ENCODE measurements at regions not wholly inside any gene's neighbourhood (a gene's known extent, or its start where the extent isn't known, plus 50 kb on each side); places are given as distances from the start of the nearest gene placed in this dataset.

GRCh38 chr18:72391427-72391826 is 152.7 kb downstream of the CBLN2 start:
- Histone ChIP-seq H2BK5ac (ENCODE audit: low read length) (no peak overlapping the region), H3K27ac (ENCODE audit: low read depth, low read length) (no peak overlapping the region), H4K8ac (ENCODE audit: low read depth, low read length) (no peak overlapping the region), H2AK5ac (ENCODE audit: low read length) (no peak overlapping the region), H3K4ac (ENCODE audit: low read depth, low read length) (no peak overlapping the region), H3K79me1 (ENCODE audit: low read length) (no peaks in the 10 kb centered on the region), H3K36me3 (ENCODE audit: control insufficient read depth, insufficient read depth, low read length) (no peaks in the 10 kb centered on the region), H3K56ac (ENCODE audit: low read length) (no peak overlapping the region), H3K4me2 (ENCODE audit: low read length) (no peak overlapping the region), H3K23ac (ENCODE audit: low read length) (no peak overlapping the region), H2BK15ac (replicated peaks; ENCODE audit: low read depth) (no peak overlapping the region), H4K5ac (ENCODE audit: low read length) (no peak overlapping the region), H2BK120ac (ENCODE audit: low read depth, low read length) (no peak overlapping the region), H3K18ac (ENCODE audit: low read length) (no peak overlapping the region), H3K27me3 (ENCODE audit: insufficient read depth, low read length, poor library complexity) (no peaks in the 10 kb centered on the region), H3K79me2 (ENCODE audit: control insufficient read depth, insufficient read depth, low read length) (no peaks in the 10 kb centered on the region), H3K9ac (ENCODE audit: low read length) (no peak overlapping the region), H3K4me3 (ENCODE audit: low read length) (no peak overlapping the region), H3K4me1 (ENCODE audit: control insufficient read depth, low read depth, low read length) (no peaks in the 10 kb centered on the region)
- no peak for DNase-seq
- no CpG with 5 or more reads among the region's 4 CpGs for WGBS (ENCODE audit: extremely low coverage, insufficient coverage, low lambda C conversion rate)

- no peak overlapping the region for H3K23ac ChIP-seq (ENCODE audit: low read length)
- no peak overlapping the region for H3K4ac ChIP-seq (ENCODE audit: low read depth, low read length)
- H3K27ac ChIP-seq (ENCODE audit: low read depth, low read length), result no peak overlapping the region
- no peak overlapping the region for H3K18ac ChIP-seq (ENCODE audit: low read length)
- H3K4me3 ChIP-seq (ENCODE audit: low read length), result no peak overlapping the region
- no peaks in the 10 kb centered on the region for H3K79me2 ChIP-seq (ENCODE audit: control insufficient read depth, insufficient read depth, low read length)
- H3K4me1 ChIP-seq (ENCODE audit: control insufficient read depth, low read depth, low read length), result no peaks in the 10 kb centered on the region
- H2BK120ac ChIP-seq (ENCODE audit: low read depth, low read length), result no peak overlapping the region
- no peak overlapping the region for H3K4me2 ChIP-seq (ENCODE audit: low read length)
- H3K9ac ChIP-seq (ENCODE audit: low read length), result no peak overlapping the region
- no peak overlapping the region for H4K5ac ChIP-seq (ENCODE audit: low read length)
- WGBS (ENCODE audit: extremely low coverage, insufficient coverage, low lambda C conversion rate), result no CpG with 5 or more reads among the region's 4 CpGs
- H3K27me3 ChIP-seq (ENCODE audit: insufficient read depth, low read length, poor library complexity), result no peaks in the 10 kb centered on the region
- DNase-seq, result no peak
- H2BK15ac ChIP-seq (replicated peaks; ENCODE audit: low read depth), result no peak overlapping the region
- no peak overlapping the region for H2BK5ac ChIP-seq (ENCODE audit: low read length)
- H3K79me1 ChIP-seq (ENCODE audit: low read length), result no peaks in the 10 kb centered on the region
- no peaks in the 10 kb centered on the region for H3K36me3 ChIP-seq (ENCODE audit: control insufficient read depth, insufficient read depth, low read length)
- H4K8ac ChIP-seq (ENCODE audit: low read depth, low read length), result no peak overlapping the region
- H2AK5ac ChIP-seq (ENCODE audit: low read length), result no peak overlapping the region
- H3K56ac ChIP-seq (ENCODE audit: low read length), result no peak overlapping the region
These were observed 166.1 kb downstream of the CBLN2 start for GRCh38 chr18:72378016-72378415.

DNA sequence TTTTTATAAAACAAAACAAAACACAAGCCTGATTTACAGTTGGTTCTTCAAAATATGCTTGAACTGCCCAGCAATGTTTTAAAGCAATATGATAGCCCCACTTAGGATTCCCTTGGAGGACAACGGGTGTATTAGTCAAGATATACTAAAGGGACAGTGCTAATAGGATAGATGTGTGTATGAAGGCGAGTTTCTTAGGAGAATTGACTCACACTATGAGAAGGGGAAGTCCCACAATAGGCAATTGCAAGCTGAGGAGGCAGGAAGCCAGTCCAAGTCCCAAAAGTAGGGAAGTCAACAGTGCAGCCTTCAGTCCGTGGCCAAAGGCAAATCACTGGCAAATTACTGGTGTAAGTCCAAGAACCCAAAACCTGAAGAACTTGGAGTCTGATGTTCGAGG is 167.9 kb downstream of the CBLN2 start:
- Histone ChIP-seq H3K9ac (ENCODE audit: low read length) (no peak overlapping the region), H4K8ac (ENCODE audit: low read depth, low read length) (no peak overlapping the region), H2BK5ac (ENCODE audit: low read length) (no peak overlapping the region), H3K18ac (ENCODE audit: low read length) (no peak overlapping the region), H2BK15ac (replicated peaks; ENCODE audit: low read depth) (no peak overlapping the region), H3K27me3 (ENCODE audit: insufficient read depth, low read length, poor library complexity) (no peaks in the 10 kb centered on the region), H3K27ac (ENCODE audit: low read depth, low read length) (no peak overlapping the region), H3K4me1 (ENCODE audit: control insufficient read depth, low read depth, low read length) (no peaks in the 10 kb centered on the region), H3K4me2 (ENCODE audit: low read length) (no peak overlapping the region), H4K5ac (ENCODE audit: low read length) (no peak overlapping the region), H3K4ac (ENCODE audit: low read depth, low read length) (no peak overlapping the region), H3K56ac (ENCODE audit: low read length) (no peak overlapping the region), H2BK120ac (ENCODE audit: low read depth, low read length) (no peak overlapping the region), H3K23ac (ENCODE audit: low read length) (no peak overlapping the region), H2AK5ac (ENCODE audit: low read length) (no peak overlapping the region), H3K79me1 (ENCODE audit: low read length) (no peaks in the 10 kb centered on the region), H3K79me2 (ENCODE audit: control insufficient read depth, insufficient read depth, low read length) (no peaks in the 10 kb centered on the region), H3K36me3 (ENCODE audit: control insufficient read depth, insufficient read depth, low read length) (no peaks in the 10 kb centered on the region), H3K4me3 (ENCODE audit: low read length) (no peak overlapping the region)
- no peak for DNase-seq
- WGBS (ENCODE audit: extremely low coverage, insufficient coverage, low lambda C conversion rate), result no CpG with 5 or more reads among the region's 4 CpGs

- H2BK5ac ChIP-seq (ENCODE audit: low read length), result no peak overlapping the region
- H3K4me1 ChIP-seq (ENCODE audit: control insufficient read depth, low read depth, low read length), result no peaks in the 10 kb centered on the region
- H2AK5ac ChIP-seq (ENCODE audit: low read length), result no peak overlapping the region
- no peak overlapping the region for H3K4me2 ChIP-seq (ENCODE audit: low read length)
- H2BK15ac ChIP-seq (replicated peaks; ENCODE audit: low read depth), result no peak overlapping the region
- H3K36me3 ChIP-seq (ENCODE audit: control insufficient read depth, insufficient read depth, low read length), result no peaks in the 10 kb centered on the region
- no CpG with 5 or more reads among the region's 5 CpGs for WGBS (ENCODE audit: extremely low coverage, insufficient coverage, low lambda C conversion rate)
- H3K56ac ChIP-seq (ENCODE audit: low read length), result no peak overlapping the region
- H3K4me3 ChIP-seq (ENCODE audit: low read length), result no peak overlapping the region
- no peak overlapping the region for H3K4ac ChIP-seq (ENCODE audit: low read depth, low read length)
- H3K9ac ChIP-seq (ENCODE audit: low read length), result no peak overlapping the region
- no peak overlapping the region for H2BK120ac ChIP-seq (ENCODE audit: low read depth, low read length)
- H4K5ac ChIP-seq (ENCODE audit: low read length), result no peak overlapping the region
- H3K23ac ChIP-seq (ENCODE audit: low read length), result no peak overlapping the region
- no peak overlapping the region for H4K8ac ChIP-seq (ENCODE audit: low read depth, low read length)
- H3K27ac ChIP-seq (ENCODE audit: low read depth, low read length), result no peak overlapping the region
- no peaks in the 10 kb centered on the region for H3K27me3 ChIP-seq (ENCODE audit: insufficient read depth, low read length, poor library complexity)
- H3K18ac ChIP-seq (ENCODE audit: low read length), result no peak overlapping the region
- no peaks in the 10 kb centered on the region for H3K79me2 ChIP-seq (ENCODE audit: control insufficient read depth, insufficient read depth, low read length)
- no peak for DNase-seq
- H3K79me1 ChIP-seq (ENCODE audit: low read length), result no peaks in the 10 kb centered on the region
These were observed 168.5 kb downstream of the CBLN2 start for GRCh38 chr18:72375618-72376017.

DNA sequence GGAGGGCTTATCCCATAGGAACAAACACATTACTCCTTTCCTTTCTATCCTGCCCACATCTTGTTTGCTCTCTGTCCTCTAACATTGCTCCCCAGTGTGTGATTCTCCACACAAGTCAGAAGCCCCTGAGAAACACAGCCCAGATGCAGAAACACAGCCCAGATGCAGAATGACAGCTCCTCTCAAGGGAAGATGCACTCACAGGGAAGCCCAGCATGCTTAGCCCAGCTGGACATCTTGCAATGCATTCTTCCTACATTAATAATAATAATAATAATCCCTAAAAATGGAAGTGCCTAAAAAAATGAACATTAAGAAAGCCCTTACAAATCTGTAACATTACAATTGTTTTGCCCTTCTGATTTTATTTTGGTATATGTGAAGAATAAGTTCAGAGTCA is 172.1 kb downstream of the CBLN2 start:
- no peak for DNase-seq
- Histone ChIP-seq H2BK5ac (ENCODE audit: low read length) (no peak overlapping the region), H3K79me1 (ENCODE audit: low read length) (no peaks in the 10 kb centered on the region), H3K4ac (ENCODE audit: low read depth, low read length) (no peak overlapping the region), H3K23ac (ENCODE audit: low read length) (no peak overlapping the region), H3K9ac (ENCODE audit: low read length) (no peak overlapping the region), H3K4me2 (ENCODE audit: low read length) (no peak overlapping the region), H3K36me3 (ENCODE audit: control insufficient read depth, insufficient read depth, low read length) (no peaks in the 10 kb centered on the region), H2BK120ac (ENCODE audit: low read depth, low read length) (no peak overlapping the region), H3K27me3 (ENCODE audit: insufficient read depth, low read length, poor library complexity) (no peaks in the 10 kb centered on the region), H3K79me2 (ENCODE audit: control insufficient read depth, insufficient read depth, low read length) (no peaks in the 10 kb centered on the region), H3K4me3 (ENCODE audit: low read length) (no peak overlapping the region), H3K18ac (ENCODE audit: low read length) (no peak overlapping the region), H3K4me1 (ENCODE audit: control insufficient read depth, low read depth, low read length) (no peaks in the 10 kb centered on the region), H3K56ac (ENCODE audit: low read length) (no peak overlapping the region), H2BK15ac (replicated peaks; ENCODE audit: low read depth) (no peak overlapping the region), H4K5ac (ENCODE audit: low read length) (no peak overlapping the region), H3K27ac (ENCODE audit: low read depth, low read length) (no peak overlapping the region), H2AK5ac (ENCODE audit: low read length) (no peak overlapping the region), H4K8ac (ENCODE audit: low read depth, low read length) (no peak overlapping the region)

GRCh38 chr18:72368308-72368707 is 175.8 kb downstream of the CBLN2 start:
- Histone ChIP-seq H3K4me1 (ENCODE audit: control insufficient read depth, low read depth, low read length) (no peaks in the 10 kb centered on the region), H4K5ac (ENCODE audit: low read length) (no peak overlapping the region), H3K79me1 (ENCODE audit: low read length) (no peaks in the 10 kb centered on the region), H3K4me3 (ENCODE audit: low read length) (no peak overlapping the region), H2BK120ac (ENCODE audit: low read depth, low read length) (no peak overlapping the region), H3K36me3 (ENCODE audit: control insufficient read depth, insufficient read depth, low read length) (no peaks in the 10 kb centered on the region), H3K23ac (ENCODE audit: low read length) (no peak overlapping the region), H4K8ac (ENCODE audit: low read depth, low read length) (no peak overlapping the region), H3K79me2 (ENCODE audit: control insufficient read depth, insufficient read depth, low read length) (no peaks in the 10 kb centered on the region), H3K18ac (ENCODE audit: low read length) (no peak overlapping the region), H2AK5ac (ENCODE audit: low read length) (no peak overlapping the region), H3K56ac (ENCODE audit: low read length) (no peak overlapping the region), H3K27me3 (ENCODE audit: insufficient read depth, low read length, poor library complexity) (no peaks in the 10 kb centered on the region), H3K4ac (ENCODE audit: low read depth, low read length) (no peak overlapping the region), H2BK5ac (ENCODE audit: low read length) (no peak overlapping the region), H3K9ac (ENCODE audit: low read length) (no peak overlapping the region), H2BK15ac (replicated peaks; ENCODE audit: low read depth) (no peak overlapping the region), H3K4me2 (ENCODE audit: low read length) (no peak overlapping the region), H3K27ac (ENCODE audit: low read depth, low read length) (no peak overlapping the region)
- WGBS (ENCODE audit: extremely low coverage, insufficient coverage, low lambda C conversion rate), result no CpG with 5 or more reads among the region's 1 CpG
- no peak for DNase-seq
